Glomerular endothelial cell (primary cell): ENCODE measurements at regions not wholly inside any gene's neighbourhood (a gene's known extent, or its start where the extent isn't known, plus 50 kb on each side); places are given as distances from the start of the nearest gene placed in this dataset.
"Not testable (repeated sequence)": the region's sequence is repeated elsewhere in the genome, so short reads cannot be mapped to it uniquely, and the experiment has no call there.

Experiments used
- DNase-seq: peaks from one replicate; pipeline ENCODE4 v3.0.0-alpha.2; 2011; ENCODE audit warnings: low read depth, low spot score; ENCODE audit errors: extremely low read depth

DNA sequence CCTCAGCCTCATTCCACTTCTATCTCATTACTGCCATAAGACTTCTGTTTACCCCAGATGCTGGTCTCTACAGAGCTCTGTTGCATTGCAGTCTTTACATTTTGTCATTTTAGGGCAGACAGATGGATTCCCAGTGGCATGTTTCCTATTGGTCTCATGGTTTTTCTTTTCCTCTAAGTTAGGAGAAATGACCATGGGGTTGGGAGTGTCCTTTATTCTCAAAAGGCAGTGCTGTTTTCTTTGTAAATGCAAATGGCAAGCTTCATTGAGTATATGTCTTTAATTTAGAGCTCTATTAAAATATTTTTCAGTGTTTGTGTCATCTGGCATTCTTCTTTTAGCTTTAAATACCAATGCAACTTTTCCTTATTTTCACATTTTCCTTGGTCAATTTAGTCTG, 57.0 kb downstream of the MSTN start:
- no peak for DNase-seq

DNA sequence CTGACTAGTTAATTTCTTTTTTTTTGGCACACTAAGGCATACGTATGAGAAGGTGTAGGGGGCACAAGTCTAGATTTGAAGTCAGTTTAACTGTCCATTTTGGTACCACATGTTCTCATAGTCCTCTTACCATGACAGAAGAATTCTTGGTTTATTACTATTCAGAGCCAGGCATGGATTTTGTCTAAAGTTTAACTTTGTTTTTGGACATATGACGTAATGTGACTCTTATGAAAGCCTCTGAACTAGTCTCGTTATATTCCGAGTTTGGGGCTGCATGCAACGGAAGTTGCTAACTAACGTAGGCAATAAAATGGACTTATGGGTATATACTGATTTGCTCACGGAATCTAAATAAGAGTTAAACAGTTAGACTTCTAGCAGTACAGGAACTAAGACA, 62.9 kb downstream of the MSTN start:
- DNase-seq: no peak

DNA sequence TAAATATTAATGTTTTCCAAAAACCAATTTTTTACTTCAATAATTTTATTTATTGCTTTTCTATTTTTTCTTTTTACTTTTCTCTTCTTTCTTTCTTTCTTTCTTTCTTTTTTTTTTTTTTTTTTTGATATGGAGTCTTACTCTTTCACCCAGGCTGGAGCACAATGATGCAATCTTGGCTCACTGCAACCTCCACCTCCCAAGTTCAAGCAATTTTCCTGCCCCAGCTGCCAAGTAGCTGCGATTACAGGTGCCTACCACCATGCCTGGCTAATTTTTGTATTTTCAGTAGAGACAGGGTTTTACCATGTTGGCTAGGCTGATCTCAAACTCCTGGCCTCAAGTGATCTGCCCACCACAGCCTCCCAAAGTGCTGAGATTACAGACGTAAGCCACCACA, 63.9 kb downstream of the MSTN start:
- not testable (repeated sequence) for DNase-seq

DNA sequence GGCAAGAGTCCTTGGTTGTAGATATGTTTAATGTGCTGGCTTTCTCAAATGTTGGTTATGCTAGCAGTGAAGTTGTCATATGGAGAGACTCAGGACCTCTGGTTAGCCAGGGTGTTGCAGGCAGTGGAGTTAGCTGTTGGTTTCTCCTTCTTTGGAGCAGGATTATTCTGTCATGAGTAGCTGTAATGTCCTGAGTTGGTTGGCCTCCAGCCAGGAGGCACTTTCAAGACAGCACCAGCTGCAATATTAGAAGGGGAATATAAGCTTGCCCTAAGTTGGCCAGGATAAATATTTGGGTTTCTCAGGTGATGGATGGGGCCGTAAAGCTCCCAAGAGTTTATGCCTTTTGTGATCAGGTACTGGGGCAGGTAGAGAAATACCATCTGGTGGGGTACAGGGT, 65.5 kb downstream of the MSTN start:
- no peak for DNase-seq

DNA sequence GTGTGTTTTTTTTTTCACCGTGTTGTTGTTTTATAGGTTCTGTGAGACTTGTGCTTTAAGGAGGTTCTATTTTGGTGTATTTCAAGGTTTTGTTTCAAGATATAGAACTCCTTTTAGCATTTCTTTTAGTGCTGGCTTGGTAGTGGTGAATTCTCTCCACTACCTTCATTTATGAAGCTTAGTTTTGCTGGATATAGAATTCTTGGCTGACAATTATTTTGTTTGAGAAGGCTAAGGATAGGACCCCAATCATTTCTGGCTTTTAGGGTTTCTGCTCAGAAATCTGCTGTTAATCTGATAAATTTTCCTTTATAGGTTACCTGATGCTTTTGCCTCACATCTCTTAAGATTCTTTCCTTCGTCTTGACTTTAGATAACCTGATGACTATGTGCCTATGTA, 66.8 kb downstream of the MSTN start:
- no peak for DNase-seq

DNA sequence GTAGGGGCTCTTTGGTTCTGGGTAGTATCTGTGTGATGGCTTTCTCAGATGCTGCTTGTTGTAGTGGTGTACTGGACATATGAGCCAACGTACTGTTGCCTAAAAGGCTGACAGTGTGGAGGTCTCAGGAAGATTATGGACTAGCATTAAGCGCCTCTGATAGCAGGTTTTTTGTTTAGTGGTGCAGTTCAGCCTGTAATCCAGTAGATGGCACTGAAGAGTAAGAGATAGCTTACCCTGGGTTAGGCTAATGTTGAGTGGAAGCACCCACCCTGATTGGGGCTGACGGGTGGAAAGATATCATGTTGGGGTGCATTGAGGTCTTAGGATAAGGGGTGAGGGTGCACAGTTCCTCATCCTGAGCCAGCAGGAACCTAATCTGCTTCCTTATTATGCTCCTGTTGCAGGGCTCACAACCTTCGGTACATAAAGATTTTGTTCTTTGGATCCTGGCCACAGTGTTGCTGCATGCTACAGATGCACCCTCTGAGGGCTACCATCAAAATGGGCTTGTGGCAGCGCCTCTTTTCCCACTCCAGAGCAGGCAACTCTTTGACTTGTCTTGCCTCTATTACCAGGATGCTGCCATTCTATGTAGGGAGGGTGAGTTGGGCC, 79.6 kb downstream of the MSTN start:
- no peak for DNase-seq

DNA sequence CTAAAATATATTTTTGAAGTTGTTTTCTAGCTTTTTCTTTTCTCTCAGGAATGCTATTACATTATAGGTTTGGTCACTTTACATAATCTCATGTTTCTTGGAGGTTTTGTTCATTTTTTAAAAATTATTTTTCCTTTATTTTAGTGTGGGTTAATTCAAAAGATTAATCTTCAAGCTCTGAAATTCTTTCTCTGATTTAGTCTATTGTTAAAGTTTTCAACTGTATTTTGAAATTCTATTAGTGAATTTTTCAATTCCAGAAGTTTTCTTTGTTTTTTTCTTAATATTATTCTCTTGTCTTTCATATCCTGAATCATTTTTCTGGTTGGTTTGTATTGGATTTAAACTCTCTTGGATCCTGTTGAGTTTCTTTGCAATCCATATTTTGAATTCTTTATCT, 80.4 kb downstream of the MSTN start:
- no peak for DNase-seq

DNA sequence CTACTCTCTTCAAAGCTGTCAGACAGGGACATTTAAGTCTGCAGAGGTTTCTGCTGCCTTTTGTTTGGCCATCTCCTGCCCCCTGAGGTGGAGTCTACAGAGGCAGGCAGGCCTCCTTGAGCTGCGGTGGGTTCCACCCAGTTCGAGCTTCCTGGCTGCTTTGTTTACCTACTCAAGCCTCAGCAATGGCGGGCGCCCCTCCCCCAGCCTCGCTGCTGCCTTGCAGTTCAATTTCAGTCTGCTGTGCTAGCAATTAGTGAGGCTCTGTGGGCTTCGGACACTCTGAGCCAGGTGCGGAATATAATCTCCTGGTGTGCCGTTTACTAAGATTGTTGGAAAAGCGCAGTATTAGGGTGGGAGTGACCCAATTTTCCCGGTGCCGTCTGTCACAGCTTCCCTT, 86.0 kb downstream of the MSTN start:
- DNase-seq: not testable (repeated sequence)

DNA sequence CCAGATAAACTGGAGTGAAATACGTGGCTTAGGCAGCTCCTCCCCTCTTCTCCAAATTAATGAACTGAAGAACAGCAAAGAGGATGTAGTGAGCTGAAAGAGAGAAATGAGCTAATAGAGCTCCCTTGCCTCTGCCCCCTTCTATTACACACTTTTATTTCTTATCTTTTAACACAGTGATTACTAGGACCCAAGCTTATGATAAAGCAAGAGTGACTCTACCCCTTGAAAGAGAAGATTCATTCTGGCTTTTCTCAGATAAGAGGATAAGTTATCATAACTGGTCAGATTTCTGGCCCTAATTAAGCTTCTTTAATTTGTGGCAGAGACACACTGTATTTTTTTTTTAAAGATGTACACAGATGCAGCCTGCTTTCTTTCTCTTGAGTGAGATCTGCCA, 102.2 kb downstream of the MSTN start:
- DNase-seq: no peak

DNA sequence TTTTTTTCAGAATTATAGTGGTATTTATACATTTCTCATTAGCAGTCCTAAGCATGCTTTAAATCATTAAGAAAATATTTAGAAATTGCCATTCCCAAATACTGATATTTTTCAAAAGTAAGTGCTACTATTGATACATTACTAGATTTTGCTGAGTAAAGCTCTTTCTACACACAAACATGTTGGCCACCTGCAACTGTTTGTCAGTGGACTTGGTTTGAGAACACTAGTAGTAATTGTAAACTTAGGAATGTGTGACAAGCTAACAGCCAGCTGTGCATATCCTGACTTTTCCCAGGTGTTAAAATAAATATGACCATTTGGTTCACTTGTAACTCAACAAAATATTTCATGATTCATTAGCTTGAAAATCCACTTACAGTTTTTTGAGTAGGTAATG, 103.1 kb downstream of the MSTN start:
- no peak for DNase-seq

DNA sequence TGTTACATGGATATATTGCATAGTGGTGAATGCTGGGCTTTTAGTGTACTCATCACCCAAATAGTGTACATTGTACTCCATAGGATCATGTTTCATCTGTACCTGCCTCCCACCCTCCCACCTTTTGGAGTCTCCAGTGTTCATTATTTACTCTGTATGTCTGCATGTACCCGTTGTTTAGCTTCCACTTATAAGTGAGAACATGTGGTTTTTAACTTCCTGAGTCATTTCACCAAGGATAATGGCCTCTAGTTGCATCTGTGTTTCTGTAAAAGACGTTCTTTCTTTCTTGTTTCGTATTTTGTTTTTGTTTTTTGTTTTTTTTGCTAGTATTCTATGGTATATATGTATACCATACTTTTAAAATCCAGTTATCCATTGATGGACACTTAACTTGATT, 107.5 kb downstream of the MSTN start:
- DNase-seq: no peak

DNA sequence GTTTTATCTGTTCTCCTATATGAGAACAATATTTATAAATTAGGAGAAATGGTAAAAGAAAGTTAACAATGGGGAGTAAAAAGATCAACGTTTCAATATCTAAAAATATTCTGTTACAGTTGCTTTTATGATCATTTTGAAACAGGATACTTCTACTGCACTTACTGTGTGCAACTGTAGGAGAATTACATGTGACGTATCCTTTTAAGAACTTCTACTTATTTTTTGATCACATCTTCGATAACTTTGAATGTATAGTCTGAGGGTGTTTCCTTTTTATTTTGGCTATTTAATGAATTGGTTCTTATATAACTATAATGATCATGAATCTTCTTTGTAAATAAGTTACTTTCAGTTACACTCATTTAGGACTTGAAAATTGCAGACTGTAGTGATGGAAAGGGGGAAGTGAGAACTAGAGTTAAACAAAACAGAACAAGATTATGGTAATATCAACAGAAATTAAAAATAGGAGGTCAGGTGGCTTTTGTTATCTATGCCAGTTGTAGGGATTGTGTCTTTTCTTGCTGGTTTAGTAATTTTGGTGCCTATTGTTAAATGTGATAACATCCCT, 109.9 kb downstream of the MSTN start:
- no peak for DNase-seq

DNA sequence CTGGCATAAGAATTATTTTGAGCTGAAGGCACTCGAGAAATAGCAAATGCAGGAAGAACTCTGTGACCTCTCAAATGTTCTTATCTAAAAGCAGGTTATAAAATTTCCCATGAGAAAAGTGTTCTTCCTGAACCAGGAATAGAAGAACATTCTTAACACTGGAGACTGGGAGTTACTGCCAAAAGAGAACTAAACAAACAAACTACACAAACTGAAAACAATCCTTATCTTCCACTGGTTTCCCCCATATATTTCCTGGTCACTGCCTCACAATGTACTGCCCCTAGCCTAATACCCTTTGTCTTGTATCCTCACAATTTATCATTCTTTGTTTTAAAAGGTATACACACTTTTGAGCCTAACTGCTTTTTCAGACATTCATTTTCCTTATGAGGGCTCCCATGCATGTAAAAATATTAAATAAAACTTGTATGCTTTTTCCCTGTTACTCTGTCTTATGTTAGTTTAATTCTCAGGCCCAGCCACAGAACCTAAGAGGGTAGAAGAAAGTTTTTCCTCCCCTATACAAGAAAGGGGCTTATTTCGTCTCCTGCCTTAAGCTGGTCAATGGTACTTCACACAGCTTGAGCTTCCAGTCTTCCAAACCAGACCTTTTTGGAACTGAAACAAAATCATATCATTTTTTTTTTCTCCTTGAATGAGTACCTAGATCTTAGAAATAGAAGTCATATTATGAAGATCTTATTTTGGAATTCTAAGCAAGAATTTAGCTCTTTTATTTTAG, 110.6 kb downstream of the MSTN start:
- peak; percentile 89 for DNase-seq

DNA sequence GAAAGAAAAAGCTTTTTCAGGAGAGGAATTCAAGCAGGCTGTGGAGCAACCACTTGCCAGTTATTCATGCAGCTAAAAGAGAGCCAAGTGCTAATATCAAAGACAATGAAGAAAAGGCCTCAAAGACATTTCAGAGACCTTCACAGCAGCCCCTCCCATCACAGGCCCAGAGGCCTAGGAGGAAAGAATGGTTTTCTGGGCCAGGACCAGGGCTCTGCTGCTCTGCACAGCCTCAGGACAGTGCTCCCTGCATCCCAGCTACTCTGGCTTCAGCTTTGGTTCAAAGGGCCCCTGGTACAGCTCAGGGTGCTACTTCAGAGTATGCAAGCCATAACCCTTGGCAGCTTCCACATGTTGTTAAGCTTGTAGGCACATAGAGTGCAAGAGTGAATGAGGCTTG, 119.5 kb downstream of the MSTN start:
- DNase-seq: no peak

DNA sequence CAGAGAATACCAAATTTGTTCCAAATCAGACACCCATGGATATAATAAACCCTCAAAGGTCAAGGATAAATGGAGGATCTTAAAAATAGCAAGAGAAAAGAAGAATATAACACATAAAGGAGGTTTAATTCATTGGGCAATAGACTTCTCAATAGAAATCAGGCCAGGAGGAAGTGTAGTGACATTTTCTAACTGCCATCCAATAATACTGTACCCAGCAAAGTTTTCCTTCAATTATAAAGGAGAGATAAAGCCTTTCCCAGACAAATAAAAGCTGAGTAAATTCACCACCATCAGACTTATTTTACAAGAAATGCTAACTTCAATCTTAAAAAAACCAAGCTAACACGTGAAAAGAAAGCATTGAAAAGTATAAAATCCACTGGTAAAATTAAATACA, 121.6 kb downstream of the MSTN start:
- DNase-seq: no peak

DNA sequence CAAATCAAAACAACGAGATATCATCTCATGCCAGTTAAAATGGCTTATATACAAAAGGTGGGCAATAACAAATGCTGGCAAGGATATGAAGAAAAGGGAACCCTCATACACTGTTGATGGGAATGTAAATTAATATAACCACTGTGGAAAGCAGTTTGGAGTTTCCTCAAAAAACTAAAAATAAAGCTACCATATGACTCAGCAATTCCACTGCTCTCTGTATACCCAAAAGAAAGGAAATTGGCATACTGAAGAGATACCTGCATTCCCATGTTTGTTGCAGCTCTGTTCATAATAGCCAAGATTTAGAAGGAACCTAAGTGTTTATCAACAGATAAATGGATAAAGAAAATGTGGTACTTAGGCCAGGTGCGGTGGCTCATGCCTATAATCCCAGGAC, 124.8 kb downstream of the MSTN start:
- no peak for DNase-seq

DNA sequence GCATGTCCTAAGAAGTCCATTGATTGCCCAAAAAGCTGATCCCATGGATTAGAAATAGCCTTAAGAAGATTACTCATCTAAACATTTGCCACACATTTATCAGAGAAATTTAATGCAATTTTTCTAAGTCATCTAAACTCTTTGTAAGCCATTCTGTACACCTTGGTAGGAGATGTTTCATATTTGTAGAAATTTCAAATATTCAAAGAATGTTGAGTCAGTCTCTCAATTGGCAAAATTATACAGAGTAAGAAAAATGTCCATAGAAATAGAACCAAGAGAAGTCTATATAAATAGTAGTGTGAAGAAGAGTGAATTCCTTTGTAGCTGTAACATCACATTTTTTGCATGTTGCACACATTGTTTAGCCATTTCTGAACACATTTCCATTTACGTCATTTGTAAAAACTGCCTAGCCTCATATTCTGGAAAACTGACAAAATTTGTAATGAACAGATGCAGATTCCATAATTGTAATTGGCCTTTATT, 128.6 kb downstream of the MSTN start:
- peak; percentile 45 for DNase-seq

DNA sequence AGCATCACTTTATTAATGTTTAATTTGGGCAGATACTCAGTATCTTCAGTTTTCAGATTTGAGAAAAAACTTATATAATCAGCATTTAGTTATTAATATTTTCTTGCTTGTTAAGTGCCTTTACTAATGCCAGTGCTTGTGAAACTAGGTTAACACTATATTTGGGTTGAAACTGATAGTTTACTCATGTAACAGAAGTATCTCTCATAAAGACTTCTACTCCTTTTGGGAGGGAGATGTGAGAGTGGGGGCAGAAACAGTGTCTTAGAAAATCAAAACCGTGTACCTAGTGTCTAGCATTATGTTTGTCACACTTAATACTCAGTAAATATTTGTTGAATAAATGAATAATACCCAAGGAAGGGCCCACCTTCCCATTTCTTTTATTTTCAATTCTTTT, 129.5 kb downstream of the MSTN start:
- DNase-seq: no peak

DNA sequence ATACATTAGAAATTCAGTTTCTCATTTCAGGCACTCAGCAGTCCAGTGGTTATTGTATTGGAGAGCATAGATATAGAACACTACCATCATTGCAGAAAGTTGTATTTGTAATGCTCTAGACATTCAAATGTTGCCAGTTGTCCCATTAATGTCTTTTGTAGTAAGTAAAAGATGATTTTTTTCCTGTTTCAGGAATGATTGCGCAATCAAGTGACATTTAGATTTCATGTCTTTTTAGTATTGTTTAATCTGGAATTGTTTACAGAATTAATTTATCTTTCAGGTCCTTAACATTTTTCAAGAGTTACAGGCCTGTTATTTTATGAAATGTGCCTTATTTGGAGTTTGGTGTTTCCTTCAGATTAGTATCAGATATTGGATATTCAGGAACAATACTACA, 134.7 kb downstream of the MSTN start:
- DNase-seq: no peak
